Frontal cortex (tissue), 3 donors: ENCODE measurements at regions not wholly inside any gene's neighbourhood (a gene's known extent, or its start where the extent isn't known, plus 50 kb on each side); places are given as distances from the start of the nearest gene placed in this dataset.
"Not testable (repeated sequence)": the region's sequence is repeated elsewhere in the genome, so short reads cannot be mapped to it uniquely, and the experiment has no call there.

ENCODE experiments used
- DNase-seq, 2 donors: peaks; one replicate each; pipeline ENCODE4 v3.0.0; 2012; ENCODE audit warnings: low spot score in 2 of 2
- FAIRE-seq: peaks from 2 replicates; lab custom pipeline; 2012; peaks lifted over from hg19 to GRCh38; lab: Jason Lieb, UNC
- donor health status: control.
- donor health status: control.
- donor health status: control.

- no peak for DNase-seq
- FAIRE-seq: no peak
Measured at GRCh38 chr3:153503873-153504272, 341.8 kb downstream of the RAP2B start.

GRCh38 chr3:153506205-153506604, 344.2 kb downstream of the RAP2B start:
- DNase-seq, FAIRE-seq: not testable (repeated sequence)

DNA sequence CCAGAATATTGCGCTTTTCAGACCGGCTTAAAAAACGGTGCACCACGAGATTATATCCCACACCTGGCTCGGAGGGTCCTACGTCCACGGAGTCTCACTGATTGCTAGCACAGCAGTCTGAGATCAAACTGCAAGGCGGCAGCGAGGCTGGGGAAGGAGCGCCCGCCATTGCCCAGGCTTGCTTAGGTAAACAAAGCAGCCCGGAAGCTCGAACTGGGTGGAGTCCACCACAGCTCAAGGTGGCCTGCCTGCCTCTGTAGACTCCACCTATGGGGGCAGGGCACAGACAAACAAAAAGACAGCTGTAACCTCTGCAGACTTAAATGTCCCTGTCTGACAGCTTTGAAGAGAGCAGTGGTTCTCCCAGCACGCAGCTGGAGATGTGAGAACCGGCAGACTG, 344.7 kb downstream of the RAP2B start:
- DNase-seq, FAIRE-seq: not testable (repeated sequence)

GRCh38 chr3:153513236-153513635, 351.2 kb downstream of the RAP2B start:
- DNase-seq: no peak

GRCh38 chr3:153528473-153528872, 366.4 kb downstream of the RAP2B start:
- no peak for DNase-seq
- FAIRE-seq: no peak

More at GRCh38 chr3:153513236-153513635, 351.2 kb downstream of the RAP2B start:
- FAIRE-seq: no peak

DNA sequence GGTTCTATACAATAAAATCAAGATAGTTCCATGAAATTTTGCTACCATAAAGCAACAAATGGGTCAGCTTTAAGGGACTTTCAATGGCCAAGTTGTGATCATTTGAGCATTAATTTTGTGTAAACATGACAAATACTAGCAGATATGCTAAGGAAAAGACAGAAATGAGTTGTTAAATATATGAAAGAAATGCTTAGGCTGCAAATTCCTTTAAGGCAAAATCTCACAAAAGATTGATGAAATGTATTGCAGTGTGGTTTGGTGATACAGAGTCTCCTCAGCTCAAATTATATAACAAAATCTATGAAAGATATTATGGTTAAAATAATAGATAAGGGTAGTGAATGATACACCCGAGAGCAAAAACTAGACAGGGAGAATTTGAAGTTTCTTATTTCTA, 377.2 kb downstream of the RAP2B start:
- FAIRE-seq (no peak), DNase-seq (no peak)

GRCh38 chr3:153545471-153545870, 383.4 kb downstream of the RAP2B start:
- FAIRE-seq (no peak), DNase-seq (no peak)

DNA sequence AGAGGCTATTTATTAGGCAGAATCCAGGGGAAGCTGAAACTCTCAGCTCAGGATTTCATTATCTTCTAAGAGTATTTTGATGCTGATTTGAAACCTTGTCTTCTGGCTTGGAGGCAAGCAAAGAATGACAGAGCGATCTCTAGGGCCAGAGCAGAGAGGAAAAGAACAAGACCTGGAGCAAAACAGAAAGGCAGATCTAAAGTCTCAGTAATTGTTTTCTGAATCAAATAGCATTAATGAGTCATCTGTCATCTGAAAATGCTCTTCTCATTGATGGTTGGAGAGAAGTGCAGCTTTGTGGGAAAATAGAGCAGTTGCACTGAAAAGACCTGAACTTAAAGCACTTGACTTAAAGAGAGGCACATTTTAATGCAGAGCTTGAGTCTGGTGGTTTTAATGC, 385.9 kb downstream of the RAP2B start:
- no peak for FAIRE-seq
- DNase-seq: no peak

DNA sequence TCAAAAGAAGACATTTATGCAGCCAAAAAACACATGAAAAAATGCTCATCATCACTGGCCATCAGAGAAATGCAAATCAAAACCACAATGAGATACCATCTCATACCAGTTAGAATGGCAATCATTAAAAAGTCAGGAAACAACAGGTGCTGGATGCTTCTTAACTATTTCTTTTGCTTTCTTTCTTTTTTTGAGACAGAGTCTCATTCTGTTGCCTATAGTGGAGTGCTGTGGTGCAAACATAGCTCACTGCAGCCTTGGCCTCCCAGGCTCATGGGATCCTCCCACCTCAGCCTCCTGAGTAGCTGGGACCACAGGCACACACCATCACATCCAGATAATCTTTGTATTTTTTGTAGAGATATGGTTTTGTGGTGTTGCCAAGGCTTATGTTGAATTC, 387.7 kb downstream of the RAP2B start:
- DNase-seq, FAIRE-seq: not testable (repeated sequence)

DNA sequence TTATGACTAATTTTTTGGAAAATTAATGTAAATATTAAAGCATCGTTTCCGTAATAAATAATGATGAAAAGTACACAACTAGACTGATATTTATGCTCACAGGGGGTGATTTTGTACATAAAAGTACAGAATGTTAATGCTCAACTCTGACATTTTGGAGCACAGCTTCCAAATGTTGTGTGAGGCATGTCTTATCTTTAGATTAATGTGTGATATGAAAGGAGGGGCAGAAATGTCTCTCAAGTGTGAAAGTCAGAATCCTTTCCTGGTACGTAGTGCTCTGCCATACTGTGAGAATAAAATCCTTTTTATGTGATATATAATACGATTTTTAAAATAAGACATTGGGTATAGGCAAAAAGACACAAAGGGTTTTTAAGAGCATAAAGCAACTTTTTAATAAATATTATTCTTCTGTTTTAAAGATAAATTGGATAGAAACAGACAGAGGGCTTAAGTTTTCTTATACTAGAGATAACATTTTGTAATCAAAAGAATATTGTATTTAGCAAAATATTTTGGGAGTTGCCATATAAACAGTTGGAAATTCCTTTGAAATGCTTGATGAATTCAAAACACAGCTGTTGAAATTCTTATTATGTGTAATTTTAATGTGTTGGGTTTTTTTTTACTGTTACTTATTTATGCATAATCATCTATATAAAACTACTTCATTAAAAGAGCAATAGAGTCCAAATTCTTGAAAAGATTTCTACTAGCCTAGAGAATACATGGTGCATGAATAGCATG, 389.7 kb downstream of the RAP2B start:
- DNase-seq (no peak), FAIRE-seq (no peak)

DNA sequence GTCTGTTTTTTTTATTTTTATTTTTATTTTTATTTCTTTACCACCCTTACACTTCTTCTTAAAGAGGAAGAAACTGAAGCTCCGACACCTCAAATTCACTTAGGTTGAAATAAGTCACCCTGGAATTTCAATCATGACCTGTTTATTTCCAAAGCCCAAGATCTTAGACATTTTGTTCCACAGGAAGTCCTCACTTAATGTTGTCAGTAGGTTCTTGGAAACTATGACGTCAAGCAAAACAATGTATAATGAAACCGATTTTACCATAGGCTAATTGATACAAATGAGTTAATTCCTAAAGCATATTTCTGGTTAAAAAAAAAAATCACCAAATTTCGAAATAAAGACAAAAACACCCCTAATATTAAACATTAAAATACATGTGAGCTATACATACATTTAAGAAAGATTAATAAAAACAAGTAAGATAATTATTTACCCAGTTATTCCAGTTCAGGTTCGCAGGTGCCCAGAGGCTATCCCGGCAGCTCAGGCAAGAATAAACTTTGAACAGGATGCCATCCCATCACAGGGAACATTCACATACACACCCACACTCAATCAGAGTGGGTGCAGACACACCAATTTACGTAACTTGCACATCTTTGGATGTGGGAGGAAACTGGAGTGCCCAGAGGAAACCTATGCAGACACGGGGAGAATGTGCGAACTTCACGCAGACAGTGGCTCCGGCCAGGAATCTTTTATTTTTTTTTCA, 391.0 kb downstream of the RAP2B start:
- no peak for FAIRE-seq

GRCh38 chr3:153553605-153553945, 391.5 kb downstream of the RAP2B start:
- FAIRE-seq (no peak), DNase-seq (no peak)

More for the DNA sequence above, 391.0 kb downstream of the RAP2B start:
- no peak for DNase-seq

- no peak for DNase-seq
- FAIRE-seq: no peak
Measured at GRCh38 chr3:153555919-153556318, 393.9 kb downstream of the RAP2B start.

- not testable (repeated sequence) for DNase-seq, FAIRE-seq
Measured at GRCh38 chr3:153559366-153559765, 397.3 kb downstream of the RAP2B start.

DNA sequence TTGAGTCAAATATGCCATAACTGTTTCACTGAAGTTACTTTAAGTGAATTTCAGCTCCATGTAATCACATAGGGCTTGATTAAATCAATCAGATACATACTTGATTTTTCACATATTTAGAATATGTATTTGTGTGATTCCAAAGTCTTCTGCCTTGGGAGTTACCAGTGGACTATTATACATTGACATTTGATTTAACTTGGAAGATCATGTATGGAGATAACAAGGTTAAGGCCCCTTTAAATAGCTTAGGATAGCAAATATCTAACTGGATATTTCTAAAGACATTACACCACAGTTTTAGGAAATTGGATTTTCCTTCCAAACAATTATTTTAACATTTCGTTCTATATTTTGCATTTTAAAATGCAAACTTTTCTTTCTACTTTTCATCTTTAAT, 405.0 kb downstream of the RAP2B start:
- DNase-seq (no peak), FAIRE-seq (no peak)

DNA sequence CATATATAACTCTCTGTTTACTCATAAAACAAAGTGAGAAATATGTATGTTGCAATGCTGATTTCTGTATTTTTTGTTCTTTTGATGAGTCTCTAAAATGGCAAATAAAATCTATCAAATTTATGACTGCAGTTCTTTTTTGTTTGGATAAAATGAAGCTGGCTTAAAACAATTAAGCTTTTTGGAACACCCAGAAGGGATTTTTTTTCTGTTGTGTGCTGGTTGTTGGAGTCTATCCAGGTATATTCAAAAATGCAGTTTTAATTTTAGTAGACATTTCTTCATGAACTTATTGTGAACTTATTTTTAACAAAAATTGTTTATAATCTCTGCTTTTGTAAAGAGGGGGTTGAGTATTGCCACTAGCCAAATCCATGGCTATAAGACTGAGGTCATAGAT, 405.5 kb downstream of the RAP2B start:
- no peak for DNase-seq
- FAIRE-seq: peak; percentile 76

DNA sequence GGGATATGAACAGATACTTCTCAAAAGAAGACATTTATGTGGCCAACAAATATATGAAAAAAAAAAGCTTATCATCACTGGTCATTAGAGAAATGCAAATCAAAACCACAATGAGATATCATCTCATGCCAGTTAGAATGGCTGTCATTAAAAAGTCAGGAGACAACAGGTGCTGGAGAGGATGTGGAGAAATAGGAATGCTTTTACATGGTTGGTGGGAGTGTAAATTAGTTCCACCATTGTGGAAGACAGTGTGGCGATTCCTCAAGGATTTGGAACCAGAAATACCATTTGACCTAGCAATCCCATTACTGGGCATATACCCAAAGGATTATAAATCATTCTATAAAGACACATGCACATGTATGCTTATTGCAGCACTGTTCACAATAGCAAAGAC, 408.5 kb downstream of the RAP2B start:
- DNase-seq, FAIRE-seq: not testable (repeated sequence)

- FAIRE-seq (no peak), DNase-seq (no peak)
Measured at GRCh38 chr3:153572165-153572564, 410.1 kb downstream of the RAP2B start.

DNA sequence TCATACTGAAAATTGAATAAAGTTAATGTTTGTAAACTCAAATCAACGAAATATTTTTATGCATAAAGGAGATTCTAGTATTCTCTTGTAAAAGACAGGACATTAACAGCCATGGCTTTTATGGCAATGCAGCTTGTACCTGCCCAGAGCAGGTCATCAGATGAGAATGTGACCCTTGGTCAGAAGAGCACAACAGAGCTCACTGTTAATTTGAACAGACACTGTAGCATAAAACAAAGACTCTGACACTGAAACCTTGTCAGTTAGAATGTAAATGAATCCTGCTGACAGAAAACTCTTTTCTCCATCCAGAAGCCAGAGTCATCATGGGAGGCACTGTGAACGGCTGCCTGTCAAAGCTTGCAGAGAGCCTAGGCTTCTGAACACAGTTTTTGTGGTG, 410.6 kb downstream of the RAP2B start:
- DNase-seq (no peak), FAIRE-seq (no peak)

GRCh38 chr3:153573481-153573880, 411.5 kb downstream of the RAP2B start:
- FAIRE-seq: no peak

GRCh38 chr3:153574445-153574844, 412.4 kb downstream of the RAP2B start:
- DNase-seq (no peak), FAIRE-seq (no peak)

More at GRCh38 chr3:153573481-153573880, 411.5 kb downstream of the RAP2B start:
- no peak for DNase-seq
